Endothelial cell of umbilical vein (primary cell): ENCODE measurements at regions not wholly inside any gene's neighbourhood (a gene's known extent, or its start where the extent isn't known, plus 50 kb on each side); places are given as distances from the start of the nearest gene placed in this dataset.
A peak's percentile ranks its signal among the peaks of the same experiment; 100 is the strongest.

Source experiments
- BruUV-seq: library from RNA; stranded (reverse); fragments of 400-500 nt; replicated peaks from 2 replicates; lab custom pipeline; 2021; lab: Mats Ljungman, UMichigan
- CTCF ChIA-PET: fragments of 300-600, 350-600 bp; sonication (Branson Sonifier 250); formaldehyde crosslinking; loops from one replicate; lab custom pipeline; 2021; ENCODE audit warnings: antibody characterized with exemption, inconsistent platforms; lab: Charles Lee
- POLR2A ChIA-PET: fragments of 300-600, 350-600 bp; sonication (Branson Sonifier 250); formaldehyde crosslinking; loops from one replicate; lab custom pipeline; 2021; ENCODE audit warnings: antibody characterized with exemption, inconsistent platforms; lab: Charles Lee
- DNase-seq: peaks from one replicate; pipeline ENCODE4 v3.0.0-alpha.2; 2011; ENCODE audit warnings: low read depth, low spot score
- FAIRE-seq: peaks from 2 replicates; lab custom pipeline; 2011; peaks lifted over from hg19 to GRCh38; lab: Jason Lieb, UNC
- H2AFZ ChIP-seq: 2 replicates; pipeline ENCODE4 v1.6.0; 2012; ENCODE audit warnings: low read depth, low read length, control low read depth, inconsistent platforms
- H3K27ac ChIP-seq: 2 replicates; pipeline ENCODE4 v1.5.1; 2011; ENCODE audit warnings: low read depth, mild to moderate bottlenecking, control low read depth, low read length, moderate library complexity; ENCODE audit not compliant: insufficient read depth
- H3K27me3 ChIP-seq, 2 experiments: 2 replicates each; pipeline versions ENCODE4 v1.6.0 to v1.6.1; 2011; ENCODE audit warnings: low read length in 2 of 2, mixed read lengths in 1 of 2; ENCODE audit not compliant: control insufficient read depth in 2 of 2, insufficient read depth in 2 of 2
- H3K36me3 ChIP-seq, 2 experiments: 2 replicates in 1 of 2; 3 replicates in 1 of 2; pipeline ENCODE4 v1.5.1; 2011; ENCODE audit warnings: low read length in 2 of 2, mild to moderate bottlenecking in 1 of 2, moderate library complexity in 1 of 2; ENCODE audit not compliant: control insufficient read depth in 2 of 2, insufficient read depth in 2 of 2; ENCODE audit errors: extremely low read depth in 1 of 2
- H3K4me1 ChIP-seq: 3 replicates; pipeline ENCODE4 v1.5.1; 2011; ENCODE audit warnings: mild to moderate bottlenecking, low read length; ENCODE audit not compliant: control insufficient read depth, insufficient read depth; ENCODE audit errors: extremely low read depth
- H3K4me2 ChIP-seq: 2 replicates; pipeline ENCODE4 v1.6.1; 2011; ENCODE audit warnings: low read length, control low read depth, mixed read lengths; ENCODE audit not compliant: insufficient read depth
- H3K4me3 ChIP-seq, 3 experiments: fragments of 200-600 bp in 1 of 3; sonication (generic), shearing (Covaris generic) in 1 of 3; replicated peaks in 1 of 3; 2 replicates each; pipeline ENCODE4 v1.5.1; 2011 to 2016; ENCODE audit warnings: control low read depth in 3 of 3, low read length in 3 of 3, mild to moderate bottlenecking in 2 of 3, inconsistent platforms in 1 of 3, low read depth in 1 of 3, moderate library complexity in 1 of 3; ENCODE audit not compliant: insufficient read depth in 1 of 3
- H3K79me2 ChIP-seq: 2 replicates; pipeline ENCODE4 v1.6.0; 2012; ENCODE audit warnings: low read length, inconsistent platforms; ENCODE audit not compliant: control insufficient read depth, insufficient read depth
- H3K9ac ChIP-seq: replicated peaks from 2 replicates; pipeline ENCODE3; 2011; ENCODE audit warnings: low read length, control low read depth; ENCODE audit not compliant: insufficient read depth; ENCODE audit errors: extremely low read depth
- H3K9me1 ChIP-seq: replicated peaks from 3 replicates; pipeline ENCODE4 v1.6.0; 2011; ENCODE audit warnings: mild to moderate bottlenecking, low read length; ENCODE audit not compliant: control insufficient read depth, insufficient read depth; ENCODE audit errors: extremely low read depth
- H3K9me3 ChIP-seq: replicated peaks from 2 replicates; pipeline ENCODE4 v1.5.1; 2012; ENCODE audit warnings: low read length, inconsistent platforms; ENCODE audit not compliant: control insufficient read depth, insufficient read depth
- H4K20me1 ChIP-seq: replicated peaks from 2 replicates; pipeline ENCODE3; 2011; ENCODE audit warnings: mild to moderate bottlenecking, low read length; ENCODE audit not compliant: control insufficient read depth, insufficient read depth; ENCODE audit errors: extremely low read depth
- EZH2 ChIP-seq: IDR thresholded peaks from 2 replicates; pipeline ENCODE4 v1.6.1; 2012; ENCODE audit warnings: borderline replicate concordance, low read depth, mild to moderate bottlenecking, moderate library complexity, low read length, inconsistent platforms; ENCODE audit not compliant: severe bottlenecking
- FOS ChIP-seq: IDR thresholded peaks from 2 replicates; pipeline ENCODE4 v1.6.1; 2011; ENCODE audit warnings: mild to moderate bottlenecking, low read length, moderate library complexity, borderline replicate concordance; ENCODE audit not compliant: insufficient read depth
- GATA2 ChIP-seq: IDR thresholded peaks from 2 replicates; pipeline ENCODE4 v1.7.0; 2011; ENCODE audit warnings: low read depth, mild to moderate bottlenecking, moderate library complexity, mixed read lengths, low read length; ENCODE audit not compliant: insufficient read length, insufficient read depth
- JUN ChIP-seq: IDR thresholded peaks from 2 replicates; pipeline ENCODE4 v1.6.1; 2011; ENCODE audit warnings: borderline replicate concordance, low read depth; ENCODE audit not compliant: insufficient read length, insufficient read depth
- MYC ChIP-seq: IDR thresholded peaks from one replicate; pipeline ENCODE4 v1.6.1; 2011; ENCODE audit warnings: mild to moderate bottlenecking, low read depth, low read length
- POLR2A ChIP-seq: IDR thresholded peaks from 2 replicates; pipeline ENCODE4 v1.6.1; 2012; ENCODE audit warnings: low read depth, mild to moderate bottlenecking, control low read depth, low read length
- POLR2AphosphoS5 ChIP-seq: IDR thresholded peaks from 2 replicates; pipeline ENCODE4 v1.6.1; 2012; ENCODE audit warnings: low read depth, mild to moderate bottlenecking, control low read depth, low read length, moderate library complexity; ENCODE audit not compliant: insufficient read depth
- dilution Hi-C: fragments of 300-500 bp; cut with MboI; formaldehyde crosslinking; loops from one replicate; pipeline ENCODE4 v1.15.0; 2019; ENCODE audit warnings: low sequenced_read_pairs; ENCODE audit not compliant: extremely low pct_ligation_motif_present
- intact Hi-C: fragments of 100-400 bp; cut with micrococcal nuclease; formaldehyde crosslinking; loops from one replicate; pipeline ENCODE4 v1.10.0; 2022
- TF ChIP-seq, protein P1 (sequence below): IDR thresholded peaks from 2 replicates; pipeline ENCODE4 v1.6.1; 2011; ENCODE audit not compliant: insufficient read depth, insufficient read length
- TF ChIP-seq, protein P2 (sequence below), 2 donors: IDR thresholded peaks; 1 replicate in 1 of 2; 2 replicates in 1 of 2; pipeline ENCODE4 v1.5.1; 2011; ENCODE audit warnings: low read length in 2 of 2, mild to moderate bottlenecking in 2 of 2, moderate library complexity in 2 of 2, control low read depth in 1 of 2, inconsistent platforms in 1 of 2, low read depth in 1 of 2; ENCODE audit not compliant: insufficient read depth in 1 of 2; ENCODE audit errors: extremely low read depth in 1 of 2

DNA sequence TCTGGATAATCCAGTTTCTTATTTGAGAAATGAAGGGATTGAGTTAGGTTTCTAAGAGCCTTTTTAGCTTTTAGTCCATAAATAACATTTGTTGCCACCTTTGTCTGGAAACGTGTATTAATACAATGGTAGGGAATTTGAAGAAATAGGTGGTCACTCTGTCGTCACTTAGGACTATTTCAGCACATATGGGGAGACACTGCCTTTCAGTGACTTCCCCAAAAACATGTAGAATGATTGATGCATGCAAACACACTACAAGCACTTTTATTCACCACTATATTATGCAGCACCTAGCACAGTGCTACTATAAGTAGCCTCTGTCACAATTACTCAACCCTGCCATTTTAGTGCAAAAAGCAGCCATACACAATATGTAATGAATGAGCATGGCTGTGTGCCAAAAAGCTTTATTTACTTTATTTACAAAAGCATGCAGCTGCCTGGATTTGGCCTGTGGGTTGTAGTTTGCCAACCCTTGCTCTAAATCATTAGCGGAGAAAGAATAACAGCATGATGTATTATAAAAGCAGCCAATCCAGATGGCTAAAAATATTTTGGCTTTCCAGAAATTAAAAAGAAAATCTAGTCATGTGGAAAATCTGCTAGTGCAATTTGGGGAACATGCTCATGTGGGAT is 154.2 kb upstream of the HMHB1 start:
- ChIA-PET CTCF (interaction anchor here (0.6 kb wide), 1 partner anchor 21 kb away, joined by 4 read pairs; no protein-coding TSS in a partner anchor), POLR2A (no interaction called here)
- H3K4me2 ChIP-seq, result no peak overlapping the region
- H3K27ac ChIP-seq, result no peak overlapping the region
- no peaks in the 10 kb centered on the region for H3K36me3 ChIP-seq
- FAIRE-seq, result no peak
- no peak for TF ChIP-seq JUN
- no peak for TF ChIP-seq FOS
- TF ChIP-seq, protein P1, sequence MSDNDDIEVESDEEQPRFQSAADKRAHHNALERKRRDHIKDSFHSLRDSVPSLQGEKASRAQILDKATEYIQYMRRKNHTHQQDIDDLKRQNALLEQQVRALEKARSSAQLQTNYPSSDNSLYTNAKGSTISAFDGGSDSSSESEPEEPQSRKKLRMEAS, result no peak
- no peak for TF ChIP-seq EZH2
- TF ChIP-seq POLR2AphosphoS5, result no peak
- no peak for TF ChIP-seq MYC
- no peak for TF ChIP-seq GATA2
- TF ChIP-seq, protein P2, sequence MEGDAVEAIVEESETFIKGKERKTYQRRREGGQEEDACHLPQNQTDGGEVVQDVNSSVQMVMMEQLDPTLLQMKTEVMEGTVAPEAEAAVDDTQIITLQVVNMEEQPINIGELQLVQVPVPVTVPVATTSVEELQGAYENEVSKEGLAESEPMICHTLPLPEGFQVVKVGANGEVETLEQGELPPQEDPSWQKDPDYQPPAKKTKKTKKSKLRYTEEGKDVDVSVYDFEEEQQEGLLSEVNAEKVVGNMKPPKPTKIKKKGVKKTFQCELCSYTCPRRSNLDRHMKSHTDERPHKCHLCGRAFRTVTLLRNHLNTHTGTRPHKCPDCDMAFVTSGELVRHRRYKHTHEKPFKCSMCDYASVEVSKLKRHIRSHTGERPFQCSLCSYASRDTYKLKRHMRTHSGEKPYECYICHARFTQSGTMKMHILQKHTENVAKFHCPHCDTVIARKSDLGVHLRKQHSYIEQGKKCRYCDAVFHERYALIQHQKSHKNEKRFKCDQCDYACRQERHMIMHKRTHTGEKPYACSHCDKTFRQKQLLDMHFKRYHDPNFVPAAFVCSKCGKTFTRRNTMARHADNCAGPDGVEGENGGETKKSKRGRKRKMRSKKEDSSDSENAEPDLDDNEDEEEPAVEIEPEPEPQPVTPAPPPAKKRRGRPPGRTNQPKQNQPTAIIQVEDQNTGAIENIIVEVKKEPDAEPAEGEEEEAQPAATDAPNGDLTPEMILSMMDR (IDR thresholded peaks at IDR 0.05; ENCODE audit: extremely low read depth in 1 of 2, insufficient read depth in 1 of 2, low read depth in 1 of 2, low read length in 2 of 2), result no peak
- TF ChIP-seq POLR2A, result no peak
- no peaks in the 10 kb centered on the region for H3K4me1 ChIP-seq
- no TSS peak for BruUV-seq
- H3K27me3 ChIP-seq, result peaks cover 0 to 4% of the 10 kb centered on the region in 2 experiments
- dilution Hi-C loops, result no loop called here
- H3K9me3 ChIP-seq, result no peaks in the 10 kb centered on the region
- intact Hi-C loops, result loop anchor here (10.0 kb wide), 1 partner anchor 527 kb away; no protein-coding TSS in a partner anchor
- no peaks in the 10 kb centered on the region for H4K20me1 ChIP-seq
- peak; percentile 4 for DNase-seq
- no peak overlapping the region for H2AFZ ChIP-seq
- no peak overlapping the region for H3K9ac ChIP-seq
- H3K9me1 ChIP-seq, result no peaks in the 10 kb centered on the region
- H3K4me3 ChIP-seq, result no peak overlapping the region
- no peaks in the 10 kb centered on the region for H3K79me2 ChIP-seq
